HEK293 (cell line): ENCODE measurements at regions not wholly inside any gene's neighbourhood (a gene's known extent, or its start where the extent isn't known, plus 50 kb on each side); places are given as distances from the start of the nearest gene placed in this dataset.

Experiments
- CTCF ChIA-PET: fragments of 350-600 bp; formaldehyde crosslinking; extraction: SDS; loops from one replicate; lab custom pipeline; 2021; ENCODE audit warnings: antibody characterized with exemption; lab: Yijun Ruan, JAX
- POLR2A ChIA-PET: fragments of 300-600 bp; formaldehyde crosslinking; extraction: SDS; loops from one replicate; lab custom pipeline; 2020; ENCODE audit warnings: antibody characterized with exemption, inconsistent platforms; lab: Yijun Ruan, JAX
- H3K27ac ChIP-seq: fragments of 200-500 bp; sonication (Bioruptor generic); 2 replicates; pipeline ENCODE4 v1.5.1; 2014; ENCODE audit warnings: low read depth, low read length, control low read depth, inconsistent platforms; ENCODE audit errors: extremely low read depth
- H3K36me3 ChIP-seq, 2 experiments: fragments of 200-500 bp in 1 of 2; sonication (Bioruptor generic) in 1 of 2; 1 replicate in 1 of 2; 2 replicates in 1 of 2; pipeline ENCODE4 v1.5.1; 2014 to 2017; ENCODE audit warnings: inconsistent platforms in 2 of 2, low read length in 2 of 2; ENCODE audit not compliant: control insufficient read depth in 2 of 2, insufficient read depth in 1 of 2
- H3K4me1 ChIP-seq: fragments of 200-500 bp; sonication (Bioruptor generic); 2 replicates; pipeline ENCODE4 v1.5.1; 2014; ENCODE audit warnings: mild to moderate bottlenecking, low read length, inconsistent platforms; ENCODE audit not compliant: control insufficient read depth, insufficient read depth
- H3K4me3 ChIP-seq: 2 replicates; pipeline ENCODE4 v1.5.1; 2011; ENCODE audit warnings: low read depth, mild to moderate bottlenecking, control low read depth, low read length, moderate library complexity
- H3K9me3 ChIP-seq: fragments of 200-500 bp; sonication (Bioruptor generic); 2 replicates; pipeline ENCODE4 v1.5.1; 2014; ENCODE audit warnings: low read depth, low read length, inconsistent platforms; ENCODE audit not compliant: control insufficient read depth, insufficient read depth
- GLI4 ChIP-seq: fragments of 450-650 bp; formaldehyde crosslinking; IDR thresholded peaks from 2 replicates; pipeline ENCODE4 v1.5.1; 2016; ENCODE audit warnings: missing biosample characterization, missing genetic modification characterization
- GLIS1 ChIP-seq: fragments of 450-650 bp; formaldehyde crosslinking; IDR thresholded peaks from 2 replicates; pipeline ENCODE4 v1.5.1; 2016; ENCODE audit warnings: missing biosample characterization, missing genetic modification characterization
- KLF7 ChIP-seq: fragments of 450-650 bp; formaldehyde crosslinking; IDR thresholded peaks from 2 replicates; pipeline ENCODE4 v1.5.1; 2016; ENCODE audit warnings: missing biosample characterization, missing genetic modification characterization, borderline replicate concordance
- OVOL3 ChIP-seq: fragments of 450-650 bp; formaldehyde crosslinking; IDR thresholded peaks from 2 replicates; pipeline ENCODE4 v1.5.1; 2016; ENCODE audit warnings: missing biosample characterization, missing genetic modification characterization
- PRDM1 ChIP-seq: fragments of 450-650 bp; formaldehyde crosslinking; IDR thresholded peaks from 2 replicates; pipeline ENCODE4; 2016; ENCODE audit warnings: missing biosample characterization, missing genetic modification characterization
- SALL2 ChIP-seq: fragments of 450-650 bp; formaldehyde crosslinking; IDR thresholded peaks from 2 replicates; pipeline ENCODE4 v1.5.0; 2017; ENCODE audit warnings: missing biosample characterization, mild to moderate bottlenecking, missing genetic modification characterization, borderline replicate concordance
- ZFP37 ChIP-seq: fragments of 450-650 bp; formaldehyde crosslinking; IDR thresholded peaks from 2 replicates; pipeline ENCODE4 v1.5.1; 2016; ENCODE audit warnings: missing biosample characterization, missing genetic modification characterization
- ZNF10 ChIP-seq: fragments of 450-650 bp; formaldehyde crosslinking; IDR thresholded peaks from 2 replicates; pipeline ENCODE4 v1.5.1; 2017; ENCODE audit warnings: missing biosample characterization, missing genetic modification characterization
- ZNF202 ChIP-seq: fragments of 450-650 bp; formaldehyde crosslinking; IDR thresholded peaks from 2 replicates; pipeline ENCODE4 v1.5.1; 2016; ENCODE audit warnings: missing biosample characterization, missing genetic modification characterization, borderline replicate concordance
- ZNF211 ChIP-seq: fragments of 450-650 bp; formaldehyde crosslinking; IDR thresholded peaks from 2 replicates; pipeline ENCODE4 v1.5.1; 2016; ENCODE audit warnings: low read depth, missing biosample characterization, missing genetic modification characterization
- ZNF223 ChIP-seq: fragments of 450-650 bp; formaldehyde crosslinking; IDR thresholded peaks from 2 replicates; pipeline ENCODE4 v1.5.1; 2016; ENCODE audit warnings: missing biosample characterization, missing genetic modification characterization
- ZNF23 ChIP-seq: fragments of 450-650 bp; formaldehyde crosslinking; IDR thresholded peaks from 2 replicates; pipeline ENCODE4 v1.5.1; 2016; ENCODE audit warnings: missing biosample characterization, missing genetic modification characterization, borderline replicate concordance
- ZNF266 ChIP-seq: fragments of 450-650 bp; formaldehyde crosslinking; IDR thresholded peaks from 2 replicates; pipeline ENCODE4 v1.5.1; 2016; ENCODE audit warnings: missing biosample characterization, missing genetic modification characterization, low read depth
- ZNF510 ChIP-seq: fragments of 450-650 bp; formaldehyde crosslinking; IDR thresholded peaks from 2 replicates; pipeline ENCODE4 v1.5.1; 2018; ENCODE audit warnings: mild to moderate bottlenecking, missing genetic modification characterization, missing biosample characterization; ENCODE audit not compliant: insufficient replicate concordance
- ZNF555 ChIP-seq: fragments of 450-650 bp; formaldehyde crosslinking; conservative IDR thresholded peaks from 2 replicates; pipeline ENCODE4 v1.5.1; 2017; ENCODE audit warnings: missing biosample characterization, mild to moderate bottlenecking, missing genetic modification characterization, inconsistent platforms
- ZNF596 ChIP-seq: fragments of 450-650 bp; IDR thresholded peaks from 2 replicates; pipeline ENCODE4 v1.5.0; 2018; ENCODE audit warnings: missing biosample characterization, mild to moderate bottlenecking, missing genetic modification characterization, moderate library complexity
- ZNF624 ChIP-seq: fragments of 450-650 bp; formaldehyde crosslinking; IDR thresholded peaks from 2 replicates; pipeline ENCODE4 v1.5.1; 2017; ENCODE audit warnings: missing biosample characterization, missing genetic modification characterization
- ZNF768 ChIP-seq: fragments of 450-650 bp; formaldehyde crosslinking; IDR thresholded peaks from 2 replicates; pipeline ENCODE4 v1.5.1; 2018; ENCODE audit warnings: missing biosample characterization, mild to moderate bottlenecking, missing genetic modification characterization
- ZNF792 ChIP-seq: fragments of 450-650 bp; formaldehyde crosslinking; IDR thresholded peaks from 2 replicates; pipeline ENCODE4 v1.5.1; 2016; ENCODE audit warnings: missing biosample characterization, missing genetic modification characterization
- TF ChIP-seq, protein P1 (sequence below): fragments of 450-650 bp; formaldehyde crosslinking; conservative IDR thresholded peaks from 2 replicates; pipeline ENCODE4 v1.5.1; 2016; ENCODE audit warnings: low read depth, missing biosample characterization, missing genetic modification characterization
- TF ChIP-seq, protein P2 (sequence below): fragments of 450-650 bp; formaldehyde crosslinking; optimal IDR thresholded peaks from 2 replicates; pipeline ENCODE3; 2016; ENCODE audit warnings: missing biosample characterization, mild to moderate bottlenecking, missing genetic modification characterization

DNA sequence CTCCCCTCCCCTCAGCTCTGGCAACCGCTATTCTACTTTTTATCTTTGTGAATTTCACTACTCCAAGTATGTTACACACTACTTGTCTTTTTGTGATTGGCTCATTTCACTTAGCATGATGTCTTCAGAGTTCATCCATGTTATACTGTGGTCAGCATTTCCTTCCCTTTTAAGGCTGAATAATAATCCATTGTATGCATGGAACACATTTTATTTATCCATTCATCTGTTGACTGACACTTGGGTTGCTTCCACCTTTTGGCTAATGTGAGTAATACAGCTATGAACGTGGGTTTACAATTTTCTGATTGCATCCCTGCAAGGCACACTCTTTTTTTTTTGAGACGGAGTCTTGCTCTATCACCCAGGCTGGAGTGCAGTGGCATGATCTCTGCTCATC lies 53.0 kb upstream of the FUT8 start:
- Histone ChIP-seq H3K36me3 (no peaks in the 10 kb centered on the region), H3K27ac (no peak overlapping the region), H3K9me3 (no peaks in the 10 kb centered on the region), H3K4me1 (no peaks in the 10 kb centered on the region; the same call in 1 of the 2 replicates), H3K4me3 (no peak overlapping the region)
- TF ChIP-seq ZNF624 (tag by site-specific recombination) (no peak), ZNF211 (tag by site-specific recombination) (no peak), PRDM1 (tag by site-specific recombination) (no peak), ZNF223 (tag by site-specific recombination) (no peak), OVOL3 (tag by site-specific recombination) (no peak), ZNF266 (tag by site-specific recombination) (no peak), SALL2 (no peak), ZNF555 (tag by site-specific recombination) (no peak), ZNF768 (tag by site-specific recombination) (no peak), ZNF792 (no peak), GLI4 (no peak), ZNF596 (tag by site-specific recombination) (no peak), ZNF202 (tag by site-specific recombination) (no peak), ZNF23 (no peak)
- TF ChIP-seq, protein P1, sequence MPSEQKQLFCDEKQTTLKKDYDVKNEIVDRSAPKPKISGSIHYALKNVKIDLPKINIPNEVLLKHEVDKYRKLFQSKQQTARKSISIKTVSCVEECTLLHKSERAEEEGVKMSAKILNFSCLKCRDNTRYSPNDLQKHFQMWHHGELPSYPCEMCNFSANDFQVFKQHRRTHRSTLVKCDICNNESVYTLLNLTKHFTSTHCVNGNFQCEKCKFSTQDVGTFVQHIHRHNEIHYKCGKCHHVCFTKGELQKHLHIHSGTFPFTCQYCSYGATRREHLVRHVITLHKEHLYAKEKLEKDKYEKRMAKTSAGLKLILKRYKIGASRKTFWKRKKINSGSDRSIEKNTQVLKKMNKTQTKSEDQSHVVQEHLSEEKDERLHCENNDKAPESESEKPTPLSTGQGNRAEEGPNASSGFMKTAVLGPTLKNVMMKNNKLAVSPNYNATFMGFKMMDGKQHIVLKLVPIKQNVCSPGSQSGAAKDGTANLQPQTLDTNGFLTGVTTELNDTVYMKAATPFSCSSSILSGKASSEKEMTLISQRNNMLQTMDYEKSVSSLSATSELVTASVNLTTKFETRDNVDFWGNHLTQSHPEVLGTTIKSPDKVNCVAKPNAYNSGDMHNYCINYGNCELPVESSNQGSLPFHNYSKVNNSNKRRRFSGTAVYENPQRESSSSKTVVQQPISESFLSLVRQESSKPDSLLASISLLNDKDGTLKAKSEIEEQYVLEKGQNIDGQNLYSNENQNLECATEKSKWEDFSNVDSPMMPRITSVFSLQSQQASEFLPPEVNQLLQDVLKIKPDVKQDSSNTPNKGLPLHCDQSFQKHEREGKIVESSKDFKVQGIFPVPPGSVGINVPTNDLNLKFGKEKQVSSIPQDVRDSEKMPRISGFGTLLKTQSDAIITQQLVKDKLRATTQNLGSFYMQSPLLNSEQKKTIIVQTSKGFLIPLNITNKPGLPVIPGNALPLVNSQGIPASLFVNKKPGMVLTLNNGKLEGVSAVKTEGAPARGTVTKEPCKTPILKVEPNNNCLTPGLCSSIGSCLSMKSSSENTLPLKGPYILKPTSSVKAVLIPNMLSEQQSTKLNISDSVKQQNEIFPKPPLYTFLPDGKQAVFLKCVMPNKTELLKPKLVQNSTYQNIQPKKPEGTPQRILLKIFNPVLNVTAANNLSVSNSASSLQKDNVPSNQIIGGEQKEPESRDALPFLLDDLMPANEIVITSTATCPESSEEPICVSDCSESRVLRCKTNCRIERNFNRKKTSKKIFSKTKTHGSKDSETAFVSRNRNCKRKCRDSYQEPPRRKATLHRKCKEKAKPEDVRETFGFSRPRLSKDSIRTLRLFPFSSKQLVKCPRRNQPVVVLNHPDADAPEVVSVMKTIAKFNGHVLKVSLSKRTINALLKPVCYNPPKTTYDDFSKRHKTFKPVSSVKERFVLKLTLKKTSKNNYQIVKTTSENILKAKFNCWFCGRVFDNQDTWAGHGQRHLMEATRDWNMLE (tag by site-specific recombination): no peak
- TF ChIP-seq, protein P2, sequence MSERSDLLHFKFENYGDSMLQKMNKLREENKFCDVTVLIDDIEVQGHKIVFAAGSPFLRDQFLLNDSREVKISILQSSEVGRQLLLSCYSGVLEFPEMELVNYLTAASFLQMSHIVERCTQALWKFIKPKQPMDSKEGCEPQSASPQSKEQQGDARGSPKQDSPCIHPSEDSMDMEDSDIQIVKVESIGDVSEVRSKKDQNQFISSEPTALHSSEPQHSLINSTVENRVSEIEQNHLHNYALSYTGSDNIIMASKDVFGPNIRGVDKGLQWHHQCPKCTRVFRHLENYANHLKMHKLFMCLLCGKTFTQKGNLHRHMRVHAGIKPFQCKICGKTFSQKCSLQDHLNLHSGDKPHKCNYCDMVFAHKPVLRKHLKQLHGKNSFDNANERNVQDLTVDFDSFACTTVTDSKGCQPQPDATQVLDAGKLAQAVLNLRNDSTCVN: no peak
- ChIA-PET POLR2A (no interaction called here), CTCF (interaction anchor here (0.7 to 1.6 kb wide), 4 partner anchors 9 to 468 kb away, joined by 3 read pairs; no protein-coding TSS in a partner anchor)

DNA sequence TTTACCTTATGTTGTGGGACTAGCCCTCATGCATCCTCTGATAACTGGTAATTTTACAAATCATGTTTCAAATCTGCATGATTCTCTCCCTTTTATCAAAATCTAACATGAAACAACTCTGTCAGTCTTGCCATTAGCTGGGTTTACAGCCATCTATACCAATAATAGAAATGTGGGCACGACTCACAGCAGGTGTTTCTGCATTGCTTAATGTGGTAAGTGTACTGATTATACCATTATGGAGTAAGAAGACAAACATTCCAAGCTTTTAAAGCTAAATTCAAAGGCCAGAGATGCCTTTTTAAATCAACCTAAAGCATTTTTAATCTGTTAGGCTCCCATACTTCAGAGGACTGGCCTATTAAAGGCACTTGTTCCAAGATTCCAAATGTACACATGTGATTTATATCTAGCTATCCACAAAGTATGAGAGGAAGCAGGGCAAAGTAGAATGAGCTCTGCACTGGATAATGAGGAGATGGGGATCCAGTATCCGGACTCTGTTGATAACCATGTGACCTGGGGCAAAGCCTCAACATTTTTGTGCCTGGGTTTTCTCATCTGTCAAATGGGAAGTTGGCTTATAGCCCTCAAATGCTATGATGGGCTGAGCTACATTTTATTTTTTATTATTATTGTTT lies 52.3 kb upstream of the FUT8 start:
- TF ChIP-seq ZNF10 (tag by site-specific recombination) (no peak), GLIS1 (no peak), KLF7 (tag by site-specific recombination) (no peak), ZNF510 (tag by site-specific recombination) (no peak), ZFP37 (no peak)
- Histone ChIP-seq H3K4me3 (no peak overlapping the region), H3K4me1 (no peaks in the 10 kb centered on the region; the same call in 1 of the 2 replicates), H3K9me3 (no peaks in the 10 kb centered on the region), H3K27ac (no peak overlapping the region), H3K36me3 (no peaks in the 10 kb centered on the region)
- CTCF ChIA-PET: interaction anchor here (0.8 to 1.6 kb wide), 3 partner anchors 8 to 137 kb away, joined by 3 to 4 read pairs (median 3); no protein-coding TSS in a partner anchor
- POLR2A ChIA-PET: interaction anchor here (0.7 kb wide), 1 partner anchor 1486 kb away, joined by 4 read pairs; no protein-coding TSS in a partner anchor
